GM18868 (cell line): ENCODE measurements at regions not wholly inside any gene's neighbourhood (a gene's known extent, or its start where the extent isn't known, plus 50 kb on each side); places are given as distances from the start of the nearest gene placed in this dataset.

Experiments
- ATAC-seq: cut with Tn5 transposase; IDR thresholded peaks from one replicate; pipeline ENCODE4 v1.9.1; 2021; ENCODE audit warnings: mild to moderate bottlenecking, moderate library complexity; ENCODE audit not compliant: unreplicated experiment

DNA sequence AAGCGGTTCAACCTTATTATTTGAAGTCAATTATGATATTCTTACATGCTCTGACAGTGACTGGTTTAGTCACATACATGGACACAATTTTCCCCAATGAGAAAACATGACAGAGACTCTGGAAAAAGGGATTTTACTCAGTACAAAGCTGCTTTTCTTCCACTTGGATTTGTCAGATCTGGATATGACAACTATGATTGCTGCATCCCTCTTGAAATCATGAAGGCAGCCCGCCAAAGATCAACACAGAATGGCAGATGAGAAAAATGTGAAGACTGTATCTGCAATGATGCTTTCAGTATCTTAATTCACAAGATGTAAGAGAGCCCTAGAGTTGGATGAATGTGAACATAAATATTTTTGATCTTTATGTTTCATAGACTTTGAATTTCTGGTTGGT is 439.6 kb downstream of the CDH8 start:
- ATAC-seq: no peak

DNA sequence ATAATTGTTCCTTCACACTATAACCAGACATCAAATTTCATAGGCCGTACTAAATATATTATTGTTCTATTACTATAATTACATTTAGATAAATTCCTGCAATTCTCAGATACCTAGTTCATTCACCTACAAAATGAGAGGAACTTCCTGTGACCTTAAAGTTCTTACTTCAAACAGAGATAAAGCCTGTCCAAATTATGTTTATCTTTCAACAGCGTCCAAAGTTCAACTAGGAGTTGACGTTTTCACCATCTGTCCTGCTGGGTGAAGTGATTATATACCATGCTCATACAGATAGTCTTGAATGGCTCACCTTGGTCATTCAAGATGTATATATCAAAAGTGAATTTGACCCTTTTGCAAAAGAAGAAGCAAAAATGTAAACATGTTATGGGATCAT is 440.6 kb downstream of the CDH8 start:
- ATAC-seq: no peak

DNA sequence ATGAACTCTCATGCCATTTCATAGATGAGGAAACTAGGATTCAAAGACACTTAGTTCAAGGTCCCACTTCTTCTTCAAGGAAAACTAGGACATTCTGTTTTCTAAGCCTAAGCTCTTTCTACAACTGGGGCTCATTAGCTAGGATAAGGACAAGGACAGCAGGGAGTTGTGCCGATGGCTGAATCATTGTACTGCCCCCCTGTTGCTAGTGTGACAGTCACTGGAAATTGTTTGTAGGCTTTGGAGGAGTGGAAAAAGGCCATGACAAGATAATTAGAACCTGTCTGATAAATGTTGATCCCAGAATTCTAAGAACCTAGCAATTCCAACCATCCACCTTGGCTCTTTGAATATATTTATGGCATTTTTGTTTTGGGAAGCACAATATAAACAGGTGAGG is 445.7 kb downstream of the CDH8 start:
- no peak for ATAC-seq

DNA sequence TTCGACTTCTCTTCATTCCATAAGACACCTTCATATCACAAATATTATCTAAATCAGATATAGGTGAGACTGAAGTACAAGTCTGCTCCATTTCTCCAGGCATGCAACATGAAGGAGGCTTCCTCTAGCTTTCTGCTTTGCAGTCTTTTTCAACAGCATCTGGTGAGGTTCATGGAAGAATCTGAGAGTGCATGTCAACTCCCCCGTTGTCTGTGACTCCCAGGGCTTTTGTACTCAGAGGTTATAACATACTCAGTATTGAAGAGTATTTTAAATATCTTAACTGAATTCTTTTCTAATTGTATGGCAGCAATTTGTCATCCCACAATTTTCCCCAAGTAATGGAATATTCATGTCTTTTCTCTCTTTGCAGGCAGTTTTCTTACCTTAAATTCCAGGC is 448.7 kb downstream of the CDH8 start:
- no peak for ATAC-seq

DNA sequence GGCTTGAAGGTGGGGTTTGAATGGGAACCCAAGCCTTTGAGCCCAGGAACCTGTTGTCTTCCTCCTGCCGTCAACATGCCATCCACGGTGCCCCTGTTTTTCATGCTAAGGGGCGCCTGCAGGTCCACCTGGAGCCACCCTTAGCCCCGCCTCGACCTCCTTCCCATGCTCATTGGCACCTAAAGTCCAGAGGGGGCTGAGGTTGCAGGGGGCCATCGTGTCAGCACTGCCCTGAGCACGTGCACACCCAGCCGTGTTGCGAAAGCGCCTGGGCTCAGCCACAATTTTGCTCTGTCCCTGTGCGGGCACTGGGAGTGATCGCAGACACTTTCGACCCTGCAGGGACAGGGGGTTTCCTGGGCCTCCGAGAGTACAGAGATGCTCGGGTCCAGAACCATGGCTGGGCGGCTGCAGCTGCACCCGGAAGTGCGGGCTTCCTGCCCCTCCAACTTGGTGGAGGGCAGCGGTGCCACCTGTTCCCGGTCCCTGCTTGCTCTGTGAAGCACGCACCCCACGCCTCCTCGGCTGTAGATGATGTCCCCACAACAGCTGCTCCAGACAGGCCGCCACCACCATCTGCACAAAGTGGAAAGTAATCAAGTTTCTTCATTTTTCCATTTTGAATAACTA is 454.7 kb downstream of the CDH8 start:
- no peak for ATAC-seq

DNA sequence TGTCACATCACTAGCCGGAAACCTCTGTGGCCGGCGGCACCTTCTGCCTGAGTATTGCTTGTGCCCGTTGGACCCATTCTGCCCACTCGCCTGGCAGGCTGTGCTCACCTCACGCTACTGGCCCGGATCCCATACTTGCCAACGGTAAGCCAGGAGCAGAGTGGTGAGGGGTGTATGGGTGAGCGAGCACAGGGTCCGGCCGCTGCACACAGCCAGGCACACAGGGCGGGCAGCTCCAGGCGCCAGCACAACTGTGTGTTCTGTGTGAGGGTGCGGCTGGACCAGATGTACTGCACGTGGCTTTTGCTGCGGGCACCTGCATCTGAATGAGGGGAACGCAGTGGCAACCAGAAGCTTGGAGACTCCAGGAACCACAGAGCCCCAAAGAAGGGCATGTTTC is 455.7 kb downstream of the CDH8 start:
- no peak for ATAC-seq

DNA sequence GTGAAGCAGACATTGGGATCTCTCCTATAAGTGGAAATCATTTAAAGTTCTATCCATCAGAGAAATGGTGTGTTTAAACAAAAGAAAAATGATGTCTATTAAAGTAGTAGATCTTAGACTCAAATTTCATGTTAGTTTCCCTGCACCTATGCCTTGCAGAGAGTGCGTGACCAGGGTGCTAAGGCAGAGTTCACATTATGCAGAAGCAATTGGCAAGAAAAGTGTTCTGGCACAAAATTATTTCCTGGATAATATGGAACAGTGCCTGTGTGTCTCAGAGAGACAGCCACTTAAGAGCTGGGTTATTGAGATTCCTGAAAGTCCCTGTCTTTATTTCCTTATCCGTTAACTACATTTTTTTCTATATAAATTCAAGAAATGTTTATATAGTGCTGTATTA is 457.0 kb downstream of the CDH8 start:
- no peak for ATAC-seq

DNA sequence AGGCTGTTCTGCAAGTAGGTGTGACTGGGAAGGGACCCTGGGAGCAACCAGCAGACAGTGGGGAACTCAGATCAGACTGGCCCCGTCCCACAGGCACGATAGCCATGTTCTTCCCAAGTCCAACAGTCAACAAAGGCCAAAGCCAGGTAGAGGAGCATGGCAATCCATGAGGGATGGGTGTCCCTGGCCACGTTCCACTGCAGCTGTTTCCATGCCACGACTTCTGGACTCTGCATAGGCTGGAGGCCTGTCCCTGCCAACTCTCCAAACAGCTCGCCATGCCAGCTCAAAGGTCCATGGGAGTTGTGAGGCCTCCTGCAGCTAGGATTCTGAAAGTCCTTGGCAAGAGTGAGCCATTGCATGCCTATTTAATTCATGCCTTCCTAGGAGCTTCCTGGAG is 459.8 kb downstream of the CDH8 start:
- ATAC-seq: no peak

DNA sequence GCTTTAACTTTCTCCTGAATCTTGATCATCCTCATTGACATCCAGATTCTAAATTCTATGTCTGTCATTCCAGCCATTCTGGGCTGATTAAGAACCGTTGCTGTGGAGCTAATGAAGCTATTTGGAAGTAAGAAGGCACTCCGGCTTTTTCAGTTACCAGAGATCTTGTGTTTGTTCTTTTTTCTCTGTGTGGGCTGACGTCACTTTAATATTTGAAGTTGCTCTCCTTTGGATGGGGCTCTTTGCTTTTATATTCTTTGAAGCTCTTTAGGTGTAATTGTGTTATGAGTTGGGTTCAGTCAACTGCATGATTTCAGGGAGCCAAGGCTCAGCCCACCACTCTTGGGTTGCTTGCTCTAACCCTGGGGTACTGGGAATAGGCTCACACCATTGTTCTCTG is 460.6 kb downstream of the CDH8 start:
- ATAC-seq: no peak

DNA sequence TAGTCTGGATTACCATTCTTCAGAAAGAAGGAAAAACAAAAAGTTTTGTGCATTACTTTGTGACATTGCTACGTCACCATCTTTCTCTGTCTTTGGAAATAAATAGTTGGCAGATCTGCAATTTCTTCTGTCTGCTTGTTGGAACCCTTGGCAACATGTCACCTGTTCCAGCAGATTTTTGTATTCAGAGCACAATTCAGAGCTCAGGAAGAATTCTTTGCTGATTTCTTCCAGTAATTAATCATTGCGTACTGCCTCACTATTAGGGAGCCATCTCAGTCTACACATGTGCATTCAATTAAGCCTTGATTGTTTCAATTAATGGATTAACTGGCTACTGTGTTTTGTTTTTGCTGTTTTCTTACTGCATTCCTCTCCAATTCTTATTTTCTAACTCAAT is 467.2 kb downstream of the CDH8 start:
- ATAC-seq: no peak

DNA sequence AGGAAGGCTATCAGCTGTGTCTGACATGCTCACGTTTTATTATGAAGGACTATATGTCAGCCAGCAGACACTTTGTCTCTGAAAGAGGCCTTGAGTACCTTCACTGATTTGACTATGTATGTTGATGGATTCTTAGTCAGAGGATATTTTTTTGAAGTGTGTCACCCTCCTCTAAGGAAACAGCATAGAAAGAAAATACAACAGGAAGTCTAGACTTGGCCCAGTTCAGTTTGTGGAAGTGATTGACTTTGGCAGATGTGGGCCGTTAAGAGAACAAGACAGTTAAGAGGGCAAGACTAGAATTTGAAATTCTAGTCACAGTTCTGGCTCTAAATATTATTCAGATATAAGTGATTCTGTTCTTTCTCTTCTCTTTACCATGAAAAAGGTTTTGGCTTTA is 471.5 kb downstream of the CDH8 start:
- ATAC-seq: no peak

DNA sequence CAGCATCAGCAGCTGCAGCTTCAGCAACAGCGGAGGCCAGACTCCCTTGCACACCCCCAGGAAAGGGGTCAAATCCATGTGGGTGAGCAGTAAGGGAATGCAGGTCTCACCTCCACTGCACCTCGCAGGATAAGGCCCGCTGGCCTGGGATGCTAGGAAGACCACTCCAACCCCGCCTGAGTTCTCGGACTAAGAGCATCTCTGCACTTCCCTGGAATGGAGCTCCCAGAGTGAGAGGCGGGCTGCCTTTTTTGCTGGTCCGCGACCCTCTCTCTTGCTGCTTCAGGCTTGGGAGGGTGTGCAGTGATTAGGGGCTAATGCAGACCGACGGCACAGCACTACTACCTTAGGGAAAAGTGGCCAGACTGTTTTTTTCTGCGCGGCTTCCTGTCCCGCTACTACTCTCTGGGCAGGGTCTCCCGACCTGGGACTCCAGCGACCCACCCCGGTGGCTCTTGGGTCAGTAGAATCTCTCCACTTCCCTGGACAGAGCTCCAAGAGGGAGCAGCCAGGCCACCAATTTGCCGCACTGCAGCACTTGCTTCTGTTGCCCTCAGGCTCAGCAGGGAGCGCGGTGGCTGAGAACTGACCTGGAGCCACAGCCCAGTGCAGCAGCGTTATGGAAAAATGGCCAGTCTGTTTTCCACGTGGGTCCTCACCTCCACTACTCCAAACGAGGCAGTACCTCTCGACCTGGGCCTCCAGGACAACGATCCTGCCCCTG is 480.4 kb downstream of the CDH8 start:
- no peak for ATAC-seq

DNA sequence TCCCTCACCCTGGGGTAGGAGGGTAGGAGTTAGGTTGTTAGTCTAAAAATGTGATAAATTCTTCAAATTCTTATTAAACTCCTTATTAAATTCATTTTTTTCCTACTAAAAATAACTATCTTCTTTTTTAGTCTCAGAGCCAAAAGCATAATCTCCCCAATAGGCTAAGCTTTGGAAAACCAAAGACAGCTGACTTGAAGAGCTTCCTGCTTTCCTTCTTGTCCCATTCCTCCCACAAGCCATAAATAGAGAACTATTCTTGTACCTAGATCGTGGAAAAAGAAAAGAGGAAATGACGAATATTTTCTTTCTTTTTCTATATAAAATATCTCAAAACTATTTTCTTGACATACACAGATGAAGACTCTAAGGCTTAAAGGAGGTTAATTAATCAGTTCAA is 486.9 kb downstream of the CDH8 start:
- ATAC-seq: no peak

DNA sequence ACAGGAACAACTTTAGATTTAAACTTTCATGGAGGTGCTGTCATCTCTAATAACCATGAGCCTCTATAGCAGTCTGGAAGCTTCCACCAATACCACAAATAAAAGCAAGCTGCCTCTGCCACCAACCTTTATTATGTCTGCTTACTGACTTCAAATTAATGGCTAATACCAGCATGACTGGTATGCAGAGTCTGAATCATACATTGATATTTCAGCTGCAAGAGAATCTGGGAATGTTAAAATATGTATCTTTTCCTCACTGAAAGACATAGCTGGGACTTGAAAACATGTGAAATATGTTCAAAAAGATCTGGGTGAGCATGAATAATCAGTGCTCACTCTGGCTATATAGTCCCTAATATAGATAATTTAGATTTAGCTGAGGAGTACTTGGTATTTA is 488.6 kb downstream of the CDH8 start:
- no peak for ATAC-seq

DNA sequence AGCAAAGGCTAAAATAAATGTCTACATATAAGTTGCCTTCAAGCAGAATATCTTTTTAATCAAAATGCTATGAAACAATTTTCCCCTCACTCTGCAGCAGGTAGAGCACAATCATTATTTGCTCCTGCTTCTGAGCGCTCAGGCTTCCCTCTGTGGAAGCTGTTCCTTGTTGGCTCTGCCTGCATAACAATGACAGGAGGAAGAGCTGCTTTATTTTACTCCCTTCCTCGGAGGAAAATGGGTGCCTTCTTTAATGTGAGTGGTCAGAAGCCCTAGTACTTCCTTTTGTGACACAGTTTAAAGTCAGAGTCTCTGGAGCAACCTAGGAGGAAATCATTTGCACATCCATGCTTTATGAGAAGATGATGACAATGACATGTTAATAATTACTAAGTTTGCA is 492.1 kb downstream of the CDH8 start:
- ATAC-seq: no peak

DNA sequence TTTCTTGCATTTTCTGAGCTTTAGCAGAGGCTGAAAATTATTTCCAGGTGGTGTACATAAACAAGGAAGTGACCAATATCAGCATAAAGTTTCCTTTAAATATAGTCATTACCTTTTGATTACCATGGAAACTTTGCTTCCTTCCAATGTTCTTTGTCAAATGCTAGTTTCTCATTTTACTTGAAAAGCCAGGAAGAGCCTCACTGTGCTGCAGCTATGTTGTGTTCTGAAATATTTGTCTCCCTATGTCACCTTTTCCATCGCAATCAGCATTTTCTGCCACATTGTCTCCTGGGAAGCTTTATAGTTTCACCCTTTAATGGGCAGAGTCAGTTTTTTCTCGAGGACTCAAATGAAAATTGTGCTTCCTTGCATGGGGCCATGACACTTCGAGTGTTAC is 496.0 kb downstream of the CDH8 start:
- ATAC-seq: no peak

DNA sequence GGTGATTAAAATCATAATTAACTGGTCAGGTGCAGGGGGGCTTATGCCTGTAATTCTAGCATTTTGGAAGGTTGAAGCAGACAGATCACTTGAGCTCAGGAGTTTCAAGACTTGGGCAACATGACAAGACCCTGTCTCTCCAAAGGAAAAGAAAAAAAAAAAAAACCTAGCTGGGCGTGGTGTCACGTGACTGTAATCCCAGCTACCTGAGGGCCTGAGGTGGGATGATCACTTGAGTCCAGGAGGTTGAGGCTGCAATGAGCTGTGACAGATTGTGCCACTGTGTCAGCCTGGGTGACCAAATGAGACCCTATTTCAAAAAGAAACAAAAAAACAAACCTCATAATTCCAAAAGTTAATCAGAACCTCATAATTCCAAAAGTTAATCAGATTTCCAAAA is 505.5 kb downstream of the CDH8 start:
- ATAC-seq: no peak

DNA sequence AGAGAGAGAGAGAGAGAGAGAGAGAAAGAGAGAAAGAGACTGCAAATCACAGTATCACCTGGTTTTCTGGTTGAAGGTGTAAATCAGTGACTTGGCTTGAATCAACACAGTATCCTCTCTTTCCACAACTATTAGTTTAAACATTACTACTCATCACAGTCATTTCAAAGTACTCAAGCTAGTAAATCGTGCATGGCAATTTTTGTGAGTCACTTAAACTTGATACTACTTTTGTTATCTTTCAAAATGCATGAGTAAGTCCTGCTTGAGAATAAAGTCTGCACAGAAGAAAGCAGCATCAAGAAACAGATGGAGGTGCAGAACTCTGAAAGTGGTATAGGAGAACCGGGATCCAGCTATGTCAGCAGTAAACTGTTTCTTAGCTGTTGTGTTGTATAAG is 535.4 kb downstream of the CDH8 start:
- no peak for ATAC-seq

DNA sequence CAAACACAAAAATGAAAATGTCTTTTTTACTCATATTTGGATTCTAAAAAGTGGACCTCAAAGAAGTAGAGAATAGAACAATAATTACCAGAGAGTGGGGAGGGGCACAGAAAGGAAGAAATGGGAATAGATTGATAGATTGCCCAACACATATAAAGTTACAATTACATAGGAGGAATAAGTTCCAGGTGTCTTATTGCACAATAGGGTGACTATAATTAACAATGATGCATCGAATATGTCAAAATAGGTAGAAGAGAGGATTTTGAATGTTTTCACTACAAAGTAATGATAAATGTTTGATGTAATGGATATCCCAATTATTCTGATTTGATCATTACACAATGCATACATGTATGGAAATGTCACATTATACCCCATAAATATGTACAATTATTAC is 556.0 kb downstream of the CDH8 start:
- no peak for ATAC-seq

DNA sequence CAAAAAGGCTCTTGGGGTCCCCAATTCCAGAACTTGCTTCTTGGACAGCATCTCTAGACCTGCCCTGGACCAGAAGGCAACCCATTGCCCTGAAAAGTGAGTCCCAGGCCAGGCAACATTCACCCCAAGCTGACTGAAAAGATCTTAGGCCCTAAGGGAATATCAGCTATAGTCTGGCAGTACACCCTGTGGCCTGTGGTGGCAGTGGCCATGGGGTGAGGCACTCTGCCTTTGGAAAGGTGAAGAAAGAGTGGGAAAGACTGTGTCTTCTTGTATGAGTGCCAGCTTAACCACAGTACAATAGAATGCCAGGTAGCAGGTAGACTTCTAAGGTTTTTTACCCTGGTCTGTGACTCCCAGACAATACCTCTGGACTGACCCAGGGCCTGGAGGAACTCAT is 564.5 kb downstream of the CDH8 start:
- ATAC-seq: no peak

DNA sequence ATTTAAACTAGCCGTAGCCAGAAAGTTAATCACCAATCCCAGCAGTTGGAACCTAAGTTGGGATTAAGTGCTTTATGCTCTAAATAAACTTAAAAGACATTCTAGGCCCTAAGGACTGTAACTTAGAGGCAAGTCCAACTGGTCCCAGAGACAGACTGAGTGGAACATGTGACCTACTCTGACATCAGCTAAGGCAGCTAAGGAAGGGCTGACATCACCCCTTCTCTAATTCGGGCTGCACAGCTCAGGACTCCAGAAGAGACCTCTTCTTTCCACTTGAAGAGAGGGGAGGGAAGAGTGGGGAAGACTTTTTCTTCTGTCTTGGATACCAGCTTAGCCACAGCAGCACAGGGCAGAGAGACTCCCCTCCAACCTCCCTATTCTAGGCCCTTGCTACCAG is 565.2 kb downstream of the CDH8 start:
- no peak for ATAC-seq

DNA sequence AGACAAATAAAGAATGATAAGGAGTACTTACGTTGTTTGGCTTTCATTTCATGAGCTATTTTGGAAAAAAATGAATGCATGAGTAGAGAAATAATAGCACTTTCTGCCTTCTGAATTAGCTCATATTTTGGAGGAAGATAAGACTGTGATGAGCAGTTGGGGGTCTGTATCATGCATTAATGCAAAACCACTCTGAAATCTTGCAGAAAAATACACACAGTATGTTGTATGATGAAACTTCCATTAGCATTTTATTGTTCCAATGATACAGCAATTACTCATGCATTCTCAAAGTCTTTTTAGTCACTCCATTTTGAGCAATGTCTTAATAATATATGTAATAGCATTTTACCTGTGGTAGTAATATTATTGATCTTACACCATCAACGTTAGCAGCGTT is 571.0 kb downstream of the CDH8 start:
- no peak for ATAC-seq

DNA sequence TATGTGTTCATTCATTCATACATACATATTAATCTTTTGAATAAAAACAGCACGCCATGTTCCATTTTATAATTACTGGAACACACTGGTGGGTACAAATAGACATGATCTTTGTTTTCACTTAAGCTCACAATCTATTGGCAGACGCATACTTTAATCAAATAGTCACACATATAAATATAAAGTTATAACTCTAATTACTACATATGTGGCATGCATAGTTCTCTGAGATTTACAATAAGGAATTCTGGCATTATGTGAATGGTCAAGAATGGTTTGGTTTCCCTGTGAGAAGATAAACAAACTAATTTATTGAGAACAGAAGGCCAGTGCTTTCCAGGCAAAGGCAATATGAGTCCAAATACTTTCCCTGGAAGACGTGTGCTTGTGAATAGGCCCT is 576.2 kb downstream of the CDH8 start:
- no peak for ATAC-seq
